HepG2 (cell line): ENCODE measurements at regions not wholly inside any gene's neighbourhood (a gene's known extent, or its start where the extent isn't known, plus 50 kb on each side); places are given as distances from the start of the nearest gene placed in this dataset.

ENCODE experiments used
- ATAC-seq: fragments of 200-7000 bp; cut with Tn5 transposase; 3 replicates; pipeline ENCODE4 v1.9.1; 2020; ENCODE audit warnings: mild to moderate bottlenecking, moderate library complexity
- BruUV-seq: library from RNA; stranded (reverse); fragments of 400-500 nt; replicated peaks from 2 replicates; lab custom pipeline; 2021; lab: Mats Ljungman, UMichigan
- CTCF ChIA-PET: fragments of 300-600 bp; formaldehyde crosslinking; extraction: SDS; loops from one replicate; lab custom pipeline; 2021; ENCODE audit warnings: low total read pairs, inconsistent platforms, low intra/inter-chr PET ratio; lab: Yijun Ruan, JAX
- POLR2A ChIA-PET: fragments of 350-600 bp; sonication (Branson Sonifier 250); formaldehyde crosslinking; loops from one replicate; lab custom pipeline; 2020; ENCODE audit warnings: antibody characterized with exemption, inconsistent platforms; lab: Yijun Ruan, JAX
- DNase-seq: peaks from one replicate; pipeline ENCODE4 v3.0.0-alpha.2; 2015; ENCODE audit warnings: low spot score
- FAIRE-seq: peaks from 3 replicates; lab custom pipeline; 2011; peaks lifted over from hg19 to GRCh38; lab: Jason Lieb, UNC
- H2AFZ ChIP-seq: one replicate; pipeline ENCODE4 v1.6.1; 2011; ENCODE audit warnings: low read length, inconsistent platforms
- H3K27ac ChIP-seq: fragments of 300-600 bp; 3 replicates; pipeline ENCODE4 v1.8.0; 2011; ENCODE audit warnings: mixed run types, mild to moderate bottlenecking, mixed read lengths, low read length, inconsistent platforms; ENCODE audit not compliant: insufficient read depth; ENCODE audit errors: extremely low read length
- H3K27me3 ChIP-seq, 2 experiments: fragments of 200-600 bp in 1 of 2; 2 replicates in 1 of 2; 3 replicates in 1 of 2; pipeline versions ENCODE4 v1.6.0 to v1.8.0; 2011; ENCODE audit warnings: low read length in 2 of 2, mild to moderate bottlenecking in 2 of 2, moderate library complexity in 2 of 2, inconsistent platforms in 1 of 2; ENCODE audit not compliant: insufficient read depth in 2 of 2, control insufficient read depth in 1 of 2
- H3K36me3 ChIP-seq, 2 experiments: fragments of 200-600 bp in 1 of 2; replicated peaks in 1 of 2; 2 replicates in 1 of 2; 3 replicates in 1 of 2; pipeline versions ENCODE4 v1.5.1 to v1.8.0; 2011; ENCODE audit warnings: low read length in 2 of 2, inconsistent platforms in 1 of 2; ENCODE audit not compliant: insufficient read depth in 2 of 2, control insufficient read depth in 1 of 2
- H3K4me1 ChIP-seq: 2 replicates; pipeline ENCODE4 v1.5.1; 2012; ENCODE audit warnings: low read length, inconsistent platforms; ENCODE audit not compliant: insufficient read depth
- H3K4me2 ChIP-seq: 2 replicates; pipeline ENCODE4 v1.6.0; 2011; ENCODE audit warnings: low read depth, low read length, inconsistent platforms
- H3K4me3 ChIP-seq, 3 experiments: fragments of 200-600 bp in 1 of 3; sonication (generic), shearing (Covaris generic) in 1 of 3; replicated peaks in 1 of 3; 2 replicates each; pipeline ENCODE4 v1.5.1; 2011 to 2016; ENCODE audit warnings: low read length in 3 of 3, inconsistent platforms in 2 of 3, low read depth in 2 of 3, mild to moderate bottlenecking in 2 of 3, control low read depth in 1 of 3, mixed read lengths in 1 of 3; ENCODE audit not compliant: insufficient read depth in 1 of 3
- H3K79me2 ChIP-seq: one replicate; pipeline ENCODE4 v1.6.1; 2011; ENCODE audit warnings: low read length, inconsistent platforms; ENCODE audit not compliant: insufficient read depth
- H3K9ac ChIP-seq: 2 replicates; pipeline ENCODE4 v1.6.0; 2011; ENCODE audit warnings: mild to moderate bottlenecking, low read depth, low read length, inconsistent platforms; ENCODE audit not compliant: insufficient read depth
- H3K9me3 ChIP-seq: 2 replicates; pipeline ENCODE4 v1.5.1; 2012; ENCODE audit warnings: mild to moderate bottlenecking, low read length
- H4K20me1 ChIP-seq: 2 replicates; pipeline ENCODE4 v1.6.0; 2011; ENCODE audit warnings: inconsistent platforms, mild to moderate bottlenecking, low read length, moderate library complexity; ENCODE audit not compliant: insufficient read depth
- BHLHE40 ChIP-seq: IDR thresholded peaks from 2 replicates; pipeline ENCODE4 v1.6.1; 2011; ENCODE audit warnings: low read length, improper control_type of control experiment
- DRAP1 ChIP-seq: IDR thresholded peaks from 2 replicates; pipeline ENCODE4 v1.6.1; 2016; ENCODE audit warnings: missing genetic modification reagents, missing compliant biosample characterization
- FUBP1 ChIP-seq: sonication (generic); formaldehyde crosslinking; IDR thresholded peaks from 2 replicates; pipeline ENCODE4 v1.5.1; 2020; ENCODE audit warnings: missing genetic modification reagents, mild to moderate bottlenecking, borderline replicate concordance
- GTF3A ChIP-seq: sonication (generic); formaldehyde crosslinking; conservative IDR thresholded peaks from 2 replicates; pipeline ENCODE4 v1.4.0; 2020; ENCODE audit warnings: mild to moderate bottlenecking, missing genetic modification reagents
- HOXA9 ChIP-seq: sonication (generic); formaldehyde crosslinking; IDR thresholded peaks from 2 replicates; pipeline ENCODE4 v1.8.1; 2022; ENCODE audit warnings: missing genetic modification reagents, mild to moderate bottlenecking, moderate library complexity, borderline replicate concordance
- HOXD1 ChIP-seq: sonication (generic); formaldehyde crosslinking; IDR thresholded peaks from 2 replicates; pipeline ENCODE4 v1.5.0; 2020; ENCODE audit warnings: missing genetic modification reagents
- KLF12 ChIP-seq: sonication (generic); formaldehyde crosslinking; IDR thresholded peaks from 2 replicates; pipeline ENCODE4 v1.4.0; 2020; ENCODE audit warnings: missing genetic modification reagents, borderline replicate concordance
- NBN ChIP-seq: fragments of 450-650 bp; conservative IDR thresholded peaks from 2 replicates; pipeline ENCODE4 v1.6.1; 2017
- NR2F1 ChIP-seq, 2 experiments: fragments of 450-650 bp in 1 of 2; formaldehyde crosslinking in 1 of 2; IDR thresholded peaks; 2 replicates each; pipeline versions ENCODE4 v1.5.0 to v1.6.1; 2016 to 2020; ENCODE audit warnings: mild to moderate bottlenecking in 1 of 2, missing compliant biosample characterization in 1 of 2, missing genetic modification reagents in 1 of 2, moderate library complexity in 1 of 2
- POLR2A ChIP-seq, 2 experiments: IDR thresholded peaks; 2 replicates each; pipeline ENCODE4 v1.6.1; 2011; ENCODE audit warnings: low read depth in 2 of 2, low read length in 2 of 2, mild to moderate bottlenecking in 1 of 2, moderate library complexity in 1 of 2; ENCODE audit not compliant: insufficient read depth in 1 of 2
- RBM39 ChIP-seq: fragments of 200-400 bp; formaldehyde crosslinking; IDR thresholded peaks from one replicate; pipeline ENCODE4 v1.6.1; 2018; ENCODE audit warnings: antibody characterized with exemption, mild to moderate bottlenecking, low read depth, low read length; ENCODE audit not compliant: poor library complexity, severe bottlenecking
- SNAPC2 ChIP-seq: sonication (generic); formaldehyde crosslinking; IDR thresholded peaks from 2 replicates; pipeline ENCODE4 v1.8.1; 2022; ENCODE audit warnings: mild to moderate bottlenecking, missing genetic modification reagents
- ZBTB1 ChIP-seq: sonication (generic); formaldehyde crosslinking; IDR thresholded peaks from 2 replicates; pipeline ENCODE4 v1.4.0; 2020; ENCODE audit warnings: missing genetic modification reagents, borderline replicate concordance
- ZHX2 ChIP-seq, 2 experiments: sonication (generic) in 1 of 2; formaldehyde crosslinking in 1 of 2; IDR thresholded peaks; 2 replicates each; pipeline versions ENCODE4 v1.6.1 to v1.9.0; 2014 to 2022; ENCODE audit warnings: antibody characterized with exemption in 1 of 2, borderline replicate concordance in 1 of 2, inconsistent platforms in 1 of 2, low read depth in 1 of 2, missing genetic modification reagents in 1 of 2
- ZMYM2 ChIP-seq: sonication (generic); formaldehyde crosslinking; IDR thresholded peaks from 2 replicates; pipeline ENCODE4 v1.8.0; 2022; ENCODE audit warnings: mild to moderate bottlenecking, missing genetic modification reagents
- ZNF138 ChIP-seq: sonication (generic); formaldehyde crosslinking; IDR thresholded peaks from 2 replicates; pipeline ENCODE4 v1.5.0; 2020; ENCODE audit warnings: mild to moderate bottlenecking, low read depth, missing genetic modification reagents
- WGBS: methylation state at CpG from one replicate; pipeline ENCODE4 v1.1.6; 2017; ENCODE audit warnings: low lambda C conversion rate; 5-methylcytosine and 5-hydroxymethylcytosine counted together
- in situ Hi-C: cut with HindIII; loops from 2 replicates; pipeline ENCODE4 v1.10.0; 2017; ENCODE audit warnings: low pct_unique_long_range_greater_than_20kb; ENCODE audit not compliant: extremely low pct_ligation_motif_present
- intact Hi-C: fragments of 100-400 bp; cut with micrococcal nuclease; formaldehyde crosslinking; loops from one replicate; pipeline ENCODE4 v1.10.0; 2022; ENCODE audit not compliant: unreplicated experiment

GRCh38 chr14:96734076-96734622, 63.0 kb upstream of the VRK1 start (continued):
- TF ChIP-seq KLF12 (CRISPR knock-in tag) (no peak), ZBTB1 (CRISPR knock-in tag) (no peak), NR2F1 (CRISPR knock-in tag; IDR thresholded peaks at IDR 0.05) (0 out of 4 replicates have a peak, but pooled peaks of 1 of the 2 experiments have one; percentile 18), BHLHE40 (no peak), NBN (no peak), GTF3A (CRISPR knock-in tag) (no peak), FUBP1 (CRISPR knock-in tag) (no peak), DRAP1 (CRISPR knock-in tag) (no peak)

GRCh38 chr14:96735526-96735925, 61.7 kb upstream of the VRK1 start:
- Histone ChIP-seq H3K4me2 (no peak overlapping the region), H3K27me3 (peaks cover 5 to 68% of the 10 kb centered on the region in 2 experiments; a peak in 3 of 5 replicates), H3K4me1 (peaks cover 4% of the 10 kb centered on the region; the same call in 1 of the 2 replicates), H2AFZ (no peak overlapping the region), H3K4me3 (no peak overlapping the region), H3K79me2 (no peaks in the 10 kb centered on the region), H4K20me1 (no peaks in the 10 kb centered on the region), H3K9ac (no peak overlapping the region), H3K36me3 (no peaks in the 10 kb centered on the region), H3K27ac (no peak overlapping the region), H3K9me3 (no peaks in the 10 kb centered on the region)
- intact Hi-C loops, result no loop called here
- POLR2A ChIA-PET, result no interaction called here
- 65% methylated on average over 5 of the region's 5 CpGs for WGBS
- in situ Hi-C loops, result no loop called here
- FAIRE-seq (no peak), DNase-seq (no peak), ATAC-seq (no peak)
- CTCF ChIA-PET, result no interaction called here
- BruUV-seq, result no TSS peak
- TF ChIP-seq RBM39 (no peak), SNAPC2 (CRISPR knock-in tag) (no peak), ZNF138 (CRISPR knock-in tag) (no peak), ZHX2 (IDR thresholded peaks at IDR 0.05; ENCODE audit: low read depth) (no peak), ZHX2 (CRISPR knock-in tag; IDR thresholded peaks at IDR 0.05; ENCODE audit: borderline replicate concordance) (no peak), POLR2A (IDR thresholded peaks at IDR 0.05; ENCODE audit: insufficient read depth in 1 of 2, low read depth in 2 of 2, low read length in 2 of 2) (no peak), ZMYM2 (no peak), HOXA9 (CRISPR knock-in tag) (no peak), HOXD1 (CRISPR knock-in tag) (no peak)
